Activated naive CD8-positive, alpha-beta T cell treated with anti-CD3 and anti-CD28 coated beads for 36 hours (primary cell): ENCODE measurements at regions not wholly inside any gene's neighbourhood (a gene's known extent, or its start where the extent isn't known, plus 50 kb on each side); places are given as distances from the start of the nearest gene placed in this dataset.
A peak's percentile ranks its signal among the peaks of the same experiment; 100 is the strongest.
"Not testable (repeated sequence)": the region's sequence is repeated elsewhere in the genome, so short reads cannot be mapped to it uniquely, and the experiment has no call there.

Experiments used
- DNase-seq: peaks from one replicate; pipeline ENCODE4 v3.0.0; 2021
- H3K27ac Mint-ChIP-seq: one replicate; pipeline ENCODE4 v1.8.0; 2022; ENCODE audit warnings: mild to moderate bottlenecking, moderate library complexity, mixed read lengths
- H3K27me3 Mint-ChIP-seq: one replicate; pipeline ENCODE4 v1.8.0; 2022; ENCODE audit warnings: mild to moderate bottlenecking, mixed read lengths
- H3K36me3 Mint-ChIP-seq: one replicate; pipeline ENCODE4 v1.8.0; 2021; ENCODE audit warnings: mild to moderate bottlenecking, mixed read lengths
- H3K4me1 Mint-ChIP-seq: one replicate; pipeline ENCODE4 v1.8.0; 2021; ENCODE audit warnings: mixed read lengths
- H3K4me3 Mint-ChIP-seq: one replicate; pipeline ENCODE4 v1.8.0; 2022; ENCODE audit warnings: mild to moderate bottlenecking, moderate library complexity, mixed read lengths
- H3K9me3 Mint-ChIP-seq: one replicate; pipeline ENCODE4 v1.8.0; 2022; ENCODE audit warnings: mixed read lengths

DNA sequence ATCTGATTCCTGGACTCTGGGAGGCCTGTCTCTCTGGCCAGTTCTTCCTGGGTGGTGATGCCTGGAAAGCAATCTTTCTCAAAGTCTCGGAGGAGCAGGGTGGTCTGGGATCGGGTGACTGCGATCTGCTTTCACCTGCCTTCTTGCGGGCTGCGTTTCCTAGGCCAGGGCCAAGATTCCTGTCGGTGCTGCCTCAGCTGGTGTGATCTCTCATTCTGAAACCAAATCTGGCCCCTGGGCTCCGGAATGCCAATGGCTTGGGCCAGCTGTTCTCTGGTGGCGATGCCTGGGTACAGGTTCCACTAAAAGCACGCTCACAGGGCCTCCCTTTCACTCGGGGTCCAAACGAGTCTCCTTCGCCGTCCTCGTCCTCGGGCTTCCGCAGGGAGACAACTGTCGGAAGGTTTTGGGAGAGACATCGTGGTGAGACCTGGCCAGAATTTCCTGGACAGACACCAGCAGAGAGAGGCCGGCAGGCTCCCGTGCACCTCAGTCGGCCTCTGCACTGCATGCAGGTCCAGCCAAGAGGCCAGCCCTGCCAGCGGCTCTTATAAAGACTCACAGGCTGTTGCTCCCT, 187.1 kb downstream of the ALG10 start:
- Mint-ChIP-seq H3K27ac (no peak overlapping the region), H3K36me3 (no peaks in the 10 kb centered on the region), H3K9me3 (no peaks in the 10 kb centered on the region), H3K4me1 (no peaks in the 10 kb centered on the region), H3K27me3 (no peaks in the 10 kb centered on the region), H3K4me3 (no peak overlapping the region)
- no peak for DNase-seq

GRCh38 chr12:34210183-34210582, 187.9 kb downstream of the ALG10 start:
- no peaks in the 10 kb centered on the region for H3K27me3 Mint-ChIP-seq
- no peaks in the 10 kb centered on the region for H3K4me1 Mint-ChIP-seq
- no peaks in the 10 kb centered on the region for H3K36me3 Mint-ChIP-seq
- DNase-seq, result no peak
- H3K9me3 Mint-ChIP-seq, result no peaks in the 10 kb centered on the region
- H3K4me3 Mint-ChIP-seq, result no peak overlapping the region
- H3K27ac Mint-ChIP-seq, result no peak overlapping the region

- Mint-ChIP-seq H3K4me3 (no peak overlapping the region), H3K27me3 (no peaks in the 10 kb centered on the region), H3K4me1 (no peaks in the 10 kb centered on the region), H3K27ac (no peak overlapping the region), H3K9me3 (no peaks in the 10 kb centered on the region), H3K36me3 (no peaks in the 10 kb centered on the region)
- DNase-seq, result no peak
Observed at GRCh38 chr12:34210689-34211530, 188.6 kb downstream of the ALG10 start.

- H3K4me1 Mint-ChIP-seq, result no peaks in the 10 kb centered on the region
- H3K4me3 Mint-ChIP-seq, result no peak overlapping the region
- no peaks in the 10 kb centered on the region for H3K27me3 Mint-ChIP-seq
- no peaks in the 10 kb centered on the region for H3K9me3 Mint-ChIP-seq
- H3K27ac Mint-ChIP-seq, result no peak overlapping the region
- no peak for DNase-seq
- no peaks in the 10 kb centered on the region for H3K36me3 Mint-ChIP-seq
Observed at GRCh38 chr12:34212651-34213050, 190.4 kb downstream of the ALG10 start.

DNA sequence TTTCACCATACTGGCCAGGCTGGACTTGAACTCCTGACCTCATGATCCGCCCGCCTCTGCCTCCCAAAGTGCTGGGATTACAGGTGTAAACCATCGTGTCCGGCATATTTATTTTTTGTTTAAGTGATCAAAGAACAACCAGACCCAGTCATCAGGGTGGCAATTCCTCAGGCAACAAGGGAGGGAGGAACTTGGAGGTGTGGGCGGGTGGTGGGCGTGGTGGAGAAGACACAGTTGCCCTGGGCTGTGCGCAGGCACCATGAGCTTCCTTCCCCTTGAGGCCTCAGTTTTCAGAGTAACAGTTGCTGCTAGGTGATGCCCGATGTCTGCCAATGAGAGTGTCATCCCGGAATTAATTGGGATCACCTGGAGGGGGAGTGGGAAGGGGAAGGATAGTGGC, 191.7 kb downstream of the ALG10 start:
- Mint-ChIP-seq H3K27ac (no peak overlapping the region), H3K4me1 (peaks cover 5% of the 10 kb centered on the region), H3K36me3 (no peaks in the 10 kb centered on the region), H3K9me3 (no peaks in the 10 kb centered on the region), H3K4me3 (no peak overlapping the region), H3K27me3 (peaks cover 9% of the 10 kb centered on the region)
- DNase-seq, result no peak

DNA sequence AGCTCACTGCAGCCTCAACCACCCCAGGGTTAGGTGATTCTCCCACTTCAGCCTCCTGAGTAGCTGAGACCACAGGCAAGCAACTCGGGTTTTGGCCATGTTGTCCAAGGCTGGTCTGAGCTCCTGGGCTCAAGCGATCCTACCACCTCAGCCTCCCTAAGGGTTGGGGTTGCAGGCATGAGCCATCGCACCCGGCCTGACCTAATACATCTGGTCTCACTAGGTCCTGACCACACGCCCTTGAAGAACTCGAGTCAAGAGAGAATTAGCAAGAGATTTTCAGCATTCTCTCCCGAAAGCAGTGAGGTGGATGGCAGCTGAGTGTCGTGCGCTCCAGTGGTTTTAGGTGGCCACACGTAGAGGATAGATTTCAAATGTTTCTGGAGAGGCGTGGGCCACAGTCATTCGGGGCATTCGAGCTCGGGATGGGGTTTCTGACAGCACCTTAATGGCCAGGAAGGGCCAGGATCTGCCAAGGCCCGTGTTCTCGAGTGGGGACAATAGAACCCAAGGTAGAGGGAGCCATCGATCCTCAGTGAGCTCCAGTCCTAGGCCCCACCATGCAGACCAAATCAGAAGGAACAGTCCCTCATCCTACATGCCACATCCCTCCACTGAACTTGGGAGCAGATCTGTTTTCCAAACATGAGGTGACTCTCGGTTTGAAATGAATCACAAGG, 193.1 kb downstream of the ALG10 start:
- DNase-seq, result no peak
- Mint-ChIP-seq H3K4me1 (peaks cover 7% of the 10 kb centered on the region), H3K27ac (no peak overlapping the region), H3K9me3 (no peaks in the 10 kb centered on the region), H3K36me3 (no peaks in the 10 kb centered on the region), H3K27me3 (peaks cover 15% of the 10 kb centered on the region), H3K4me3 (no peak overlapping the region)

- H3K27me3 Mint-ChIP-seq, result peaks cover 18% of the 10 kb centered on the region
- H3K36me3 Mint-ChIP-seq, result no peaks in the 10 kb centered on the region
- H3K9me3 Mint-ChIP-seq, result no peaks in the 10 kb centered on the region
- DNase-seq, result no peak
- H3K27ac Mint-ChIP-seq, result no peak overlapping the region
- H3K4me3 Mint-ChIP-seq, result no peak overlapping the region
- peaks cover 7% of the 10 kb centered on the region for H3K4me1 Mint-ChIP-seq
Observed at GRCh38 chr12:34215893-34216285, 193.6 kb downstream of the ALG10 start.

DNA sequence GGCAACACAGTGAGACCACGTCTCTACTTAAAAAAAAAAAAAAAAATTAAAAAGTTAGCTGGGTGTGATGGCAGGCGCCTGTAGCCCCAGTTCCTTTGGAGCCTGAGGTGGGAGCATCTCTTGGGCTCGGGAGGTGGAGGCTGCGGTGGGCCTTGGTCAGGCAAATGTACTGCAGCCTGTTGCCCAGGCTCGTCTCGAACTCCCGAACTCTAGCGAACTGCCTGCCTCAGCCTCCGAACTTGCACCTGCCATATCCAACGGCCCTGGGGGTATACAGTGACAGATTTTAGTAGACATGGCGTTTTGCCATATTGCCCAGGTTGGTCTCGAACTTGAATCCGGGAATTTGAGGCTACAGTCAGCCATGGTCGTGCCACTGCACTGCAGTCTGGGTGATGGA, 195.4 kb downstream of the ALG10 start:
- DNase-seq, result no peak
- H3K27ac Mint-ChIP-seq, result no peak overlapping the region
- peaks cover 7% of the 10 kb centered on the region for H3K4me1 Mint-ChIP-seq
- H3K9me3 Mint-ChIP-seq, result no peaks in the 10 kb centered on the region
- no peaks in the 10 kb centered on the region for H3K36me3 Mint-ChIP-seq
- no peak overlapping the region for H3K4me3 Mint-ChIP-seq
- H3K27me3 Mint-ChIP-seq, result peaks cover 19% of the 10 kb centered on the region

GRCh38 chr12:34218193-34219045, 196.1 kb downstream of the ALG10 start:
- H3K4me1 Mint-ChIP-seq, result peaks cover 7% of the 10 kb centered on the region

GRCh38 chr12:34219046-34219770, 196.9 kb downstream of the ALG10 start:
- DNase-seq, result peak; percentile 13
- Mint-ChIP-seq H3K36me3 (no peaks in the 10 kb centered on the region), H3K9me3 (no peaks in the 10 kb centered on the region), H3K4me3 (peak overlapping the region; percentile 85), H3K27ac (peak overlapping the region; percentile 62), H3K4me1 (peaks cover 7% of the 10 kb centered on the region), H3K27me3 (peaks cover 19% of the 10 kb centered on the region)

More at GRCh38 chr12:34218193-34219045, 196.1 kb downstream of the ALG10 start:
- no peaks in the 10 kb centered on the region for H3K9me3 Mint-ChIP-seq
- peaks cover 19% of the 10 kb centered on the region for H3K27me3 Mint-ChIP-seq
- DNase-seq, result peak; percentile 58
- H3K36me3 Mint-ChIP-seq, result no peaks in the 10 kb centered on the region
- H3K27ac Mint-ChIP-seq, result peak overlapping the region; percentile 75
- H3K4me3 Mint-ChIP-seq, result peak overlapping the region; percentile 85

DNA sequence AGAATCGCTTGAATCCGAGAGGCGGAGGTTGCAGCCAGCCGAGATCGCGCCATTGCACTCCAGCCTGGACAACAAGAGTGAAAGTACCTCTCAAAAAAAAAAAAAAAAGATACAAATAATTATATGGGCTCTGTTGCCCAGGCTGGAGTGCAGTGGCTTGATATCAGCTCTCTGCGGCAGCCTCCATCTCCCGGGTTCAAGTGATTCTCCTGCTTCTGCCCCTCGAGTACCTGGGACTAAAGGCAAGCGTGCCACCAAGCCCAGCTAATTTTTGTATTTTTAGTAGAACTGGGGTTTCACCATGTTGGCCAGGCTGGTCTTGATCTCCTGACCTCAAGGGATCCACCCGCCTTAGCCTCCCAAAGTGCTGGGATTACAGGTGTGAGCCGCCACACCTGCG, 197.8 kb downstream of the ALG10 start:
- H3K27me3 Mint-ChIP-seq, result peaks cover 19% of the 10 kb centered on the region
- not testable (repeated sequence) for H3K36me3 Mint-ChIP-seq, H3K9me3 Mint-ChIP-seq, DNase-seq, H3K4me1 Mint-ChIP-seq, H3K4me3 Mint-ChIP-seq, H3K27ac Mint-ChIP-seq

DNA sequence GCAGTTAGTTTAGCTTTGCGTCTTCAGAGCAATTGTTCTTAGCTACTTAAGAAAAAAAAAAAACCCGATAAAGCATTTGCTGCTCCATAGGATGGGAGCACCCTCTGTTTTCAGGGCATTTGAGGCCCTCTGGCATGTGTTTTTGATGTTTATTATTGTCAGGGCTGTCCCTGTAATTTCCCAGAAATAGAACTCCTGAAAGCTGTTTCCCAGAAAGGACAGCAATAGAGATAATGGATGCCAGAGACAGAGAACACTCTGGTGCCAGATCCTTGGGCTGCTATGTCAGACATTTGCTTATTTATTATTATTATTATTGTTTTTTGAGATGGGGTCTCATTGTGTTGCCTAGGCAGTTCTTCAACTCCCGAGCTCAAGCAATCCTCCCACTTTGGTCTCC, 201.3 kb downstream of the ALG10 start:
- no peak for DNase-seq
- no peak overlapping the region for H3K27ac Mint-ChIP-seq
- peaks cover 13% of the 10 kb centered on the region for H3K9me3 Mint-ChIP-seq
- peaks cover 4% of the 10 kb centered on the region for H3K4me1 Mint-ChIP-seq
- H3K4me3 Mint-ChIP-seq, result no peak overlapping the region
- H3K27me3 Mint-ChIP-seq, result peaks cover 17% of the 10 kb centered on the region
- H3K36me3 Mint-ChIP-seq, result peaks cover 3% of the 10 kb centered on the region

GRCh38 chr12:34226044-34226443, 203.7 kb downstream of the ALG10 start:
- peaks cover 12% of the 10 kb centered on the region for H3K27me3 Mint-ChIP-seq
- H3K36me3 Mint-ChIP-seq, H3K4me1 Mint-ChIP-seq, DNase-seq, H3K27ac Mint-ChIP-seq: not testable (repeated sequence)
- H3K4me3 Mint-ChIP-seq, result peak overlapping the region; percentile 3
- peaks cover 13% of the 10 kb centered on the region for H3K9me3 Mint-ChIP-seq

- H3K4me1 Mint-ChIP-seq, H3K36me3 Mint-ChIP-seq, DNase-seq, H3K27ac Mint-ChIP-seq, H3K4me3 Mint-ChIP-seq: not testable (repeated sequence)
- Mint-ChIP-seq H3K9me3 (peaks cover 13% of the 10 kb centered on the region), H3K27me3 (peaks cover 12% of the 10 kb centered on the region)
Observed at GRCh38 chr12:34228046-34228445, 205.8 kb downstream of the ALG10 start.
